ENCODE measurements at regions not wholly inside any gene's neighbourhood (a gene's known extent, or its start where the extent isn't known, plus 50 kb on each side); places are given as distances from the start of the nearest gene placed in this dataset.

DNA sequence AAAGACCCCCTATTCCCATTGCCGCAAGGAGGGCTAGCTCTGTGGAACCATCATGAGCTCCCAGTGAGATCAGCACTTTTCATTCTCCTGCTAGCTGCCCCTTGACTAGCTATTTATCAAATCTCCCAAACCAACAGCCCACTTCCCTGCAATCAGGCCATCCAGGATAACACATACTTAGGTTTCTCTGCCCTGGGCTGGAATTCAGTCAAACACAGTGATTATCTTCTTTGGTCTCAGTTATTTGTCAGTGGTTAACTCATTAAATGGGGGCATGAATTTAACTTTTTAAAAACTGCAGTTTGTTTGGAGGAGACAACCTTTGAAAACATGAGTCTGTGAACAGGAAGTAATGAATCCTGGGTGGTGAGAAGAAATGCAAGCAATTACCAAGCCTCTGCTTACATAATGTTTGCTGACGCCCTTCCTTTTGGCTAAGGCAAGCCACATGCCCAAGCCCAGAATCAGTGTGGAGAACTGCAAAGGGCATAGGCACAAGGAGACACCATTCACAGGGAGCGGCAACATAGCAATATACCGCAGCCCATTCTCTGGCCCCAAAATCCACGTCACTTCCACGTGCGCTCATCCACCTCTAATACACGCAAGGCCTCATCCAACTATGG is 275.0 kb downstream of the DRD1 start:
- no peak for DNase-seq (ENCODE audit: low read depth)

DNA sequence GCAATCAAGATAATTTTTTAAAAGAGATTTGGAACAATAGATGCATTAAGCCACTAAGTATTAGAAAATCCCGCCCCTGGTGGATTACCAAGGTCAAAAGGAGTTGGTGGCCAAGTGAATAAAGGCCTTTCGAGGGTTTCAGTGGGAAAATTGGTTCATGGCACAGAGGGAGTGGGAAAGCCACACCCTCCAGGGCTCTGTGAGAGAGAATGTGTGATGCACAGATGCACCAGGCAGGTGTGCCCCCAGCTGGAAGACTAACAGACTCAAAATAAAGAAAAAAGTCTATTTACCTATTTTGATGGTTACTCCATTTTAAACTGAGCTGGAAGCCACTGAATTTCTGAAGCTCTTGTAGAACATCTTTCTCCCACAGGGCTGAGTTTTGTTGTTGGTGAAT is 278.0 kb downstream of the DRD1 start:
- no peak for DNase-seq (ENCODE audit: low read depth)

DNA sequence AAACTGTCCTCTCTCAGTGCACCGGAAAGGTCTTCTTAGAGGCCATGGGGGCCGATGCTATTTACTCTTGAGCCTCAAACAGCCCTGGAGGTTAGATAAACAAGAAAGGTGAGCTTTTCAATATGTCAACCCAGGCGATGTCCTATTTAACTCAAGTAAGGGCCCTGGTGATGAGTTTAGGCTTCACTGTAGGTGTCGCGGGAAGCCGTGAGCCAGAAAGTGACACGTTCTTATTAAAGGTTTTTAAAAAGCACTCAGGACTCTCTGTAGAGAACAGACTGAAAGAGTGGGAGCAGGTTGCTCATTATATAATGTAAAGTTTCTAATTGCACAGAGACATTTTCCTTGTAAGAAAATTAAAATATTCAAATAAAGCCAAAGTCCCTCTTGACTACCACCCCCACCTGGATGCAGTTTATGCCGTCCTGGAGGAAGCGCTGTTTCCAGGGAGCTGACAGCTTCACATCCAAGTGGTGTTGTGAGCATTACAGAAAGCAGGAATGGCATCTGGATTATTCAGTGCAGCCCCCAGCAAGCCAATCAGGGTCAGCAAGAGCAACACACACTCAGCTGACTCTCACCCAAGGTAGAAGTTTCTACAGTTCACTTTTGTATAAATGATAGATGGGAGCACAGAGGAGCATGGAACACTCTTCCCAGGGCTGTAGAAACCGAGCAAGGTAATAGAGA is 280.3 kb downstream of the DRD1 start:
- no peak for DNase-seq (ENCODE audit: low read depth)

DNA sequence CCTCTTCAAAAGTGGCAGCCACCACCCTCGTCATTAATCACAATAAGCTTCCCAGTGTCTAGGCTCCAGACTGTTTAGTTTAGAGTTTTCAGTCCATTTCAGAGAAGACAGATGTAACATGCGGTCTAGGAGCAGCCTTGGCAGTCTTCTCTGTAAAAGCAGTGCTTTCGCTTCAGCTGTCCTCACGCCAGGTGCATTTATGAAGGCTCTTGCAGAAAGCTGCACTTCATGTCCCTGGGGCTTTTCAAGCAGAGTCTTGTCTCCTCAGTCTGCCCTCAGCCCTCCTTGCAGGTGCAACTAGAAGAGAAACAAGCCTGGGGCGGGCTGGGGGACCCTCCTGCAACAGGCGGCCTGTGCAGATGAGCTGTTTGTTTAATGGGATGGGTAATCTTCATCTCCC is 281.9 kb downstream of the DRD1 start:
- DNase-seq (ENCODE audit: low read depth): no peak

- no peak for DNase-seq (ENCODE audit: low read depth)
Observed at GRCh38 chr5:175159956-175160355, 284.0 kb downstream of the DRD1 start.

DNA sequence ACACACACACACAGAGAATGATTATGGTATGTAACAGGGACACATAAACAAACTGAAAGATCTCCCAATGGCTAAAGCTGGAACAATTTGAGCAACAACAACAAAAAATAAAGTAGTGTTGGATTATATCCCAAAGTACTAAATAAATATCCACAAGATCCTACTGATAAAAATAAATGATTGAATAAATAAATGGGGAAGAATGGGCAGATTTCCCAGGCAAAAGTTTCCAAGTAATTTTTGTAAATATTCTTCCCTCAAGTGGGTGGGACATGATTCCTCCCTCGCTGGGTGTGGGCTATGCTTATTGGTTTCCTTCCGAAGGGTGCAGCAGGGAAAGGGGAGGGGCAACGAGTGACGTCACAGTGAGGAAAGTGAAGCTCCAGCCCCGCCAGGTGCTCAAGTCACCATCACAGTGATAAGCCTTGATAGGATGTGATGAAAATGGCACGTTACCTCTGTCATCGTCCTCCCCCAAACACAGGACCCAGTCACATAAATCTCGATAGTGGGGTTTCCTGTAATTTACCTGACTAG is 295.3 kb downstream of the DRD1 start:
- no peak for DNase-seq (ENCODE audit: low read depth)

DNA sequence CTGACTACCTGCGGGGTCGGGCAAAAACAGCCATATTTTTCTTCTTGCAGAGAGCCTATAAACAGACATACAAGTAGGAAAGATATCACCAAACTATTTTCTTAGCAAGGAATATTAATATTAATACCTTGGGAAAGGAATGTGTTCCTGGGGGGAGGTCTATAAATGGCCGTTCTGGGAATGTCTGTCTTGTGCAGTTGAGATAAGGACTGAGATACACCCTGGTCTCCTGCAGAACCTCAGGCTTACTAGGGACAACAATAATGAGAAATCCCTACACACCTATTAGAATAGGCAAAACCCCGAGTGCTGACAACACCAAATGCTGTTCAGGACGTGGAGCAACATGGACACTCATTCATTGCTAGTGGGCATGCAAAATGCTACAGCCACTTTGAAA is 297.2 kb downstream of the DRD1 start:
- DNase-seq (ENCODE audit: low read depth): no peak

DNA sequence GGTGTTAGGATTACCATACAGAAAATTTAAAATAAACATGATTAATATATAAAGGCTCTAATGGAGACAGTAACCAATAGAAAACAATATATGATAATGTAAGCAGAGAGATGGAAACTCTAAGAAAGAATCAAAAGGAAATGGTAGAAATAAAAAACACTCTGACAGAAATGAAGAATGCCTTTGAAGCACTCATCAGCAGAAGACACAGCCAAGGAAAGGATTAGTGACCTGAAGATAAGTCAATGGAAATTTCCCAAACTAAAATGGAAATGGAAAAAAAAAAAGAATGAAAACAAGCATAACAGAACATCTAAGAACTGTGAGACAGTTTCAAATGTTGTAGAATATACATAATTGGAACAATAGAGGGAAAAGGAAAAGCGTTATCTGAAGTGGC is 302.6 kb downstream of the DRD1 start:
- DNase-seq (ENCODE audit: low read depth): no peak

DNA sequence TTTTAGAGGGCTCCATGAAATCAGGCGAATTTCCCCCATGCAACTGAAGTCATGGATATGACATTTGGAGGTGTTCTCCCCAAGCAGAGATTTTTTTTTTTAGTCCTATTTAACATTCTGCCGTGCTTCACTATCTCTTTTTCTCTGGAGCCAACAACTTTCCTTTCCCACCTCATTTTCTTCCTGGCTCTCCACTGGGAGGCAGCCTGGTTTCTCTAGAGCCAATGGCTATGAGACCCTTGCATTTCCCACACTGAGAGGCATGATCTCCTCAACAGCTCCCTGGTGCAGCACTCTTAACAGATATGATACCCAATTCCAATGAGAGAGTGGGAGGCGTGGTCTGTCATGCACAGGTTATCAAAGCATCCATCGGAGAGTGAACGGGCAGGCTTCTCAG is 310.8 kb downstream of the DRD1 start:
- no peak for DNase-seq (ENCODE audit: low read depth)

DNA sequence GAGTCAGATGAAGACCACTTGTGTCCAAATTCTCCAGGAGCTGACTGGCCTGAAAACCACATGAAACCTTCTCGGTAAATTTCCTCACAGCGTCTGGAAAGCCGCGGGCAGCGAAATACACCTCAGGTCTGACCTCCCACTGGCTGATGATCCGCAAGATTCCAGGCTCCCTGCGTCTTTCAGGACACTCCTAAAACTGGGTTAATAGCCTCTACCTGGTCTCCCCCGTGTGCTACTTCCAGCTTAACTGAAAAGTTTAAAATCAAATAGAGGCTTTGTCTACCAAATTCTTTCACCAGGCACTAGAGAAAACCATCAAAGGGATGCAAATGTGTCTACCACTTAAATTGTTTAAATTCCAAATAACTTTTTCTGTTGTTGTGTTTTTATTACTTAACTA is 312.6 kb downstream of the DRD1 start:
- DNase-seq (ENCODE audit: low read depth): no peak

GRCh38 chr5:175129619-175130018 is 314.4 kb downstream of the DRD1 start:
- DNase-seq (ENCODE audit: low read depth): no peak

DNA sequence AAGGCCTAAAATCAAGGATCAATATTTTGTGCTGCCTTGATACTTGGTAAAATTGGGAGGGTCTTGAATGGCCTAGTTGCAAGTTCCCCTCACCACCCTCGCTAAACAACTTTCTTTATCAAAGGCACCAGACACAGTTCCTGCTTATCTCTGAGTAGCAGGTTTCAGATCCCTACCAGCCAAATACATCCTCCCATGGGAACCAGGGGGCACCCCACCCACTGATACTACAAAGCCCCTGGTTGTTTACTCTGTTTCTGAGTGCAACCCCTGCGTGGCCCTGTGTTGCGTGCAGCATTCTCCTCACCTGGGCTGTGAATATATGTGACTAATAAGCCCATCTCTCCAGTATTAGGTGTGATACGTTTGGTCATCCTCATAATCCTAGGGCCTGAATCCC is 314.9 kb downstream of the DRD1 start:
- DNase-seq (ENCODE audit: low read depth): no peak

DNA sequence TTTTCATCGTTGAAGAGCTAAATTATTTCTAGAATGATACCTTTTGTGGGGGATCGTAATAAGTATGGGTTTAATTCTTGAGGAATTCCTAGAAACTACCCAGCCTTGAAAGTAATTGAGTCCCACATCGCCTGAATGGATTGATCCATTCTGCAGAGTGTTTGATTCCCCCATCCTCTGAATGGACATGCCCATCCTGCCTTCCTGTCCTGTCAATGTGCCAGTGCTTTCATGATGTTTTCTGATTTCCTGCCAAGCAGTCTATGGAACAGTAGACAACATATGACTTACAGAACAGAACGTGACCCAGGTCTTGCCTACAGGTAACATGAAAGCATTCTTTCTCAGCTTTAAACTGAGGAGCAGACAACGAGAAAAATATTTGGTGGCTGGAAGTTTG is 319.2 kb downstream of the DRD1 start:
- no peak for DNase-seq (ENCODE audit: low read depth)

DNA sequence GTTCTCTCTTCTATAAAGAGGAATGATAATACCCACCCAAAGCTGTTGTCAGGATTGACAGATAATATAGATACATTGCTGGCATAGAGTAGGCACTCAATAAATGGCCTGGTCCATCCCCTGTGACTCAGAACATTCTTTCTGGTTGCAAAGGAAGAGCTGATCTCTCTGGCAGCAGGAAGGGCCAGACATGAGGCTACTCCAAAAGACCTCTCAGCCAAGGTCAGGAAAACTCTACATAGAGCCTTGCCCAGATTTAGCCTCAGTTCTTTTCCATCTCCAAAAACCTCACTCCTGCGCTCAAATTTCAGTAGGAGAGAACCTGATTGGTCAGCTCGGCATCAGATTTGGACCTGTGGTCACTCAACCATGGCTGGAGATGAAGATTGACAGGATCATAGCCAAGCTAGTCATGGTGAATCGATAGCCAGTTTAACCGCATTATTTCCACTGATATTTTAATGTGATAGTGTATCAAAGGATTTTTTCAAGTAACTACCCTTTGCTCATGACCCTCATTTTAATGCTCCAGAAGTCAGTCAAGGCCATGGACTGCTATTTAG is 319.6 kb downstream of the DRD1 start:
- DNase-seq (ENCODE audit: low read depth): no peak

DNA sequence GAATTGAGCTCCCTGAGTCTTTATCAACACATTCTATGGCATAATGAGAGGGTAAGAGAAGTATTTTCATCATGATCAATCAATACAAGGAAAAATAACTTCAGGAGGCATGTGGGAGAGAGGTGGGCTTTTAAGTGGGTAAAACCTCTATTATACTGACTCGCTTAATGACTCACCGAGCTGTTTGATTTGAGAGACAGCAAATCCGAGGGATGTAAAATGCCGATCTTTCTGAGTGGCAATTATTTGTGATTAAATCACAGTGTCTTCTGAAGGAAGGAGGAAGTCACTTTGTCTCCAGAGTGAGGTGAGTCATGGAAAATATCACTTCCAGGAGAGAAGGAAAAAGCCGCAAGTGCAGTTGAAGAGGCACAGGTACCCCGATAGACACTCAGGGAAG is 320.4 kb downstream of the DRD1 start:
- no peak for DNase-seq (ENCODE audit: low read depth)

- DNase-seq (ENCODE audit: low read depth): no peak
Observed at GRCh38 chr5:175121457-175121856, 322.5 kb downstream of the DRD1 start.

- DNase-seq (ENCODE audit: low read depth): no peak
Observed at GRCh38 chr5:175120412-175120811, 323.6 kb downstream of the DRD1 start.

- no peak for DNase-seq (ENCODE audit: low read depth)
Observed at GRCh38 chr5:175118700-175119309, 325.2 kb downstream of the DRD1 start.

DNA sequence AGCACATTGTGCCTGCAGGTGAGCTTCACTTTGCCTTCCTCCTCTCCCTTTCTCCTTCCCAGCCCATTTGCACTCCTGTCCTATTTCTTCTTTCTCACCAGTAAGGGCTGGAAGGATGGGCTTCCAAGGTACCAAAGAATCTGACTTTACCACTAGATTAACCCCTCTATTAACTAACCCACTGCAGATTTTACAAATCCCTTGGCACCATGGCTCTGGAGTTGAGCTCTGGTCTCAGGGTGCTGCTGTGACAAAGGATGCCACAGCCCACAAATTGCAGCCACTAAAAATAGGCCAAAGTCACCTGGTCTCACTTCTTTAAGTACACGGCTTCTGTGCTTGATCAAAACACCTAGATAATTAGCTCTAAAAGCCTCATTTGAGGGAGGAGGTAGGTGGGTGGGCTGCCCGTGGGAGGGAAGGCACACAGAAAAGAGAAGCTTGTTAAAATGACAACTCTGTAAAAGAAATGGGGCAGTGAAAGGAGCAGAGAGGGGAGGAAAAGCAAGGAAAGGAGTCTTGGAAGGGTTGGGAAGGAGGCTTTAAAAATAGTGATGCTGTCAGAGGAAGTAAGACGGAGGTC is 327.4 kb downstream of the DRD1 start:
- no peak for DNase-seq (ENCODE audit: low read depth)

DNA sequence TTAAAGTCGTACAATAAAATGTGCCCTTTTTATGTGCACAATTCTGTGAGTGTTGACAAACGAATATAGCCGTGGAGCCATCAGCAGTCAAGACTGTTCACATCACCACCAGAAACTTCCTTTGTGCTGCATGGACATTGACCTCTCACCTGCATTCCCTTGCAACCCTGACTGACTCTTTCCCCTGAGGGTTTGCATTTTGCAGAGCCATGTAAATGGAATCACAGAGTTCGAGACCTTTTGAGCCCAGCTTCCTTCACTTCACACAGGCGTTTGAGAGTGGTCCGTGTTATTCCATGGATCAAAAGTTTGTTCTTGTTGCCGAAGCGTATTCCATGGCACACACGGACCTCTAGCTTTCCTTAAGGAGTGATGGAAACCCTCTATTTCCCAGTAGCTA is 328.2 kb downstream of the DRD1 start:
- DNase-seq (ENCODE audit: low read depth): no peak

DNA sequence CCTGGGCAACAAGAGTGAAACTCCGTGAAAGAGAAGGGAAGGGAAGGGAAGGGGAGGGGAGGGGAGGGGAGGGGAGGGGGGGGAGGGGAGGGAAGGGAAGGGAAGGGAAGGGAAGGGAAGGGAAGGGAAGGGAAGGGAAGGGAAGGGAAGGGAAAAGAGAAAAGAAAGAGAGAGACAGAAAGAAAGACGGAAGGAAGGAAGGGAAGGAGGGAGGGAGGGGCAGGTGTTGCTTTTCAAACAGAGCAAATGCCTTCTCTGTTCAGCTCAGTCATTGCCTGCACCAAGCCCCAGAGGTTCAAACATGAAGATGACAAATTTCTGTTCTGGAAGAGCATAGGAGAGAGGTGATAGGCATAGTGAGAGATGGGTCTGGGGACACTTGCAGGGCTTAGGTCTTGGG is 330.0 kb downstream of the DRD1 start:
- DNase-seq (ENCODE audit: low read depth): no peak

DNA sequence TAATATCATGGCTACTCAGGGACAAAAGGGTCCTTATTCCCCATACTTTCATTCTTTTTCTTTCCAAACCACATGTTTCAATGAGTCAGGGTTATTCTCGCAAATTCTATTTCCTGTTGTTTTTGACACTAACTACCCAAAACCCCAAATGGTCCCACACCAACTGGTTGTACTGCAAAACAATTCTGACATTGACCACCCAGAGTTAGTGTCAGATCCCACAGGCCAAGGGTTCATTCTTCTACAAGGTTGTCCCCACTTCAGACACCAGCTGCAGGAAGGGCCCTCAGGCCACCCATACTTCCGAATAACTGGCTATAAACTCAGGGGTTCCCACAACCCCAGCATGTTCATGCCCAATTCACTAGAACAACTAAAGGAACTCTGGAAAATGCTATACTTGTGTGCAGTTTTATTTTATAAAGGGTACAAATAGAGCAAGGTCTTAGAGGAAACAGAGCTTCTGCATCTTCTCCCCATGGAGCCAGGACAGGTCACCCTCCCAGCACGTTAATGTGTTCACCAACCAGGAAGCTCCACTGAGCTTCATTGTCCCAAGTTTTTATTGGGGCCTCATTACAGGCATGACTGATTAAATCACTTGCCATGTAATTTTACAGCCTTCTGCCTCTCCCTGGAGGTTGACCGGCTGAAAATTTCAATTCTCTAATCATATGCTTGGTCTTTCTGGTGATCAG is 334.8 kb downstream of the DRD1 start:
- DNase-seq (ENCODE audit: low read depth): no peak
